H1 (cell line): ENCODE measurements at regions not wholly inside any gene's neighbourhood (a gene's known extent, or its start where the extent isn't known, plus 50 kb on each side); places are given as distances from the start of the nearest gene placed in this dataset.

Experiments
- CBX5 ChIP-seq: fragments of 300-800, 300-1000 bp; sonication (generic); IDR thresholded peaks from 2 replicates; pipeline ENCODE4 v1.7.1; 2016; ENCODE audit warnings: antibody characterized with exemption, low read length, low read depth
- EZH2 ChIP-seq: fragments of 200-600 bp; sonication (generic); IDR thresholded peaks from 2 replicates; pipeline ENCODE4 v1.7.1; 2012; ENCODE audit warnings: low read depth, mild to moderate bottlenecking, moderate library complexity, low read length, inconsistent platforms; ENCODE audit not compliant: severe bottlenecking
- PHF8 ChIP-seq: fragments of 200-600 bp; sonication (generic); conservative IDR thresholded peaks from 2 replicates; pipeline ENCODE4 v1.7.1; 2012; ENCODE audit warnings: low read depth, mild to moderate bottlenecking, inconsistent platforms, low read length, moderate library complexity
- POLR2A ChIP-seq, 2 experiments: IDR thresholded peaks; 1 replicate in 1 of 2; 2 replicates in 1 of 2; pipeline ENCODE4 v1.6.1; 2011; ENCODE audit warnings: low read depth in 2 of 2, low read length in 2 of 2, mild to moderate bottlenecking in 2 of 2; ENCODE audit errors: control extremely low read depth in 1 of 2
- RAD21 ChIP-seq, 2 experiments: IDR thresholded peaks in 1 of 2; conservative IDR thresholded peaks in 1 of 2; 2 replicates each; pipeline ENCODE4 v1.6.1; 2011; ENCODE audit warnings: low read depth in 2 of 2, low read length in 2 of 2, improper control_type of control experiment in 1 of 2, inconsistent platforms in 1 of 2, mild to moderate bottlenecking in 1 of 2, moderate library complexity in 1 of 2
- RXRA ChIP-seq: IDR thresholded peaks from 2 replicates; pipeline ENCODE4 v1.6.1; 2011; ENCODE audit warnings: low read depth, mild to moderate bottlenecking, low read length, moderate library complexity; ENCODE audit not compliant: insufficient read depth
- SP2 ChIP-seq: IDR thresholded peaks from 2 replicates; pipeline ENCODE4 v1.6.1; 2012; ENCODE audit warnings: mild to moderate bottlenecking, low read length, inconsistent platforms
- TCF12 ChIP-seq: IDR thresholded peaks from 2 replicates; pipeline ENCODE4 v1.6.1; 2011; ENCODE audit warnings: low read depth, mild to moderate bottlenecking, low read length
- YY1 ChIP-seq: IDR thresholded peaks from 2 replicates; pipeline ENCODE4 v1.6.1; 2011; ENCODE audit warnings: low read depth, mild to moderate bottlenecking, low read length
- TF ChIP-seq, protein P1 (sequence below), 3 experiments: IDR thresholded peaks; 1 replicate in 2 of 3; 2 replicates in 1 of 3; pipeline versions ENCODE4 v1.5.1 to v1.6.1; 2011; ENCODE audit warnings: low read length in 3 of 3, mild to moderate bottlenecking in 3 of 3, inconsistent platforms in 2 of 3, low read depth in 1 of 3, moderate library complexity in 1 of 3; ENCODE audit not compliant: insufficient read depth in 1 of 3; ENCODE audit errors: control extremely low read depth in 1 of 3

DNA sequence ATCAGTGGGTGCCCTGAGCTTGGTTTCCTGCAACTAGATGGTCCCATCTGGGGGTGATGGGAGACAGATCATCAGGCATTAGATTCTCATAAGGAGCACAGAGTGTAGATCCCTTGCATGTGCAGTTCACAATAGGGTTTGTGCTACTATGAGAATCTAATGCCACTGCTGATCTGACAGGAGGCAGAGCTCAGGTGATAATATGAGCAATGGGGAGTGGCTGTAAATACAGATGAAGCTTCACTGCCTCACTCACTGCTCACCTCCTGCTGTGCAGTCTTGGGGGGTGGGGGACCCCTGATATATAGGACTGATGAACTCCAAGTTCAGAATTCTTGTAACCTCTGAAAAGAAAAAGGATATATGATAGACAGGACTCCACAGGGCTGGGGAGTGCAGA is 108.0 kb downstream of the RIN2 start:
- TF ChIP-seq, protein P1, sequence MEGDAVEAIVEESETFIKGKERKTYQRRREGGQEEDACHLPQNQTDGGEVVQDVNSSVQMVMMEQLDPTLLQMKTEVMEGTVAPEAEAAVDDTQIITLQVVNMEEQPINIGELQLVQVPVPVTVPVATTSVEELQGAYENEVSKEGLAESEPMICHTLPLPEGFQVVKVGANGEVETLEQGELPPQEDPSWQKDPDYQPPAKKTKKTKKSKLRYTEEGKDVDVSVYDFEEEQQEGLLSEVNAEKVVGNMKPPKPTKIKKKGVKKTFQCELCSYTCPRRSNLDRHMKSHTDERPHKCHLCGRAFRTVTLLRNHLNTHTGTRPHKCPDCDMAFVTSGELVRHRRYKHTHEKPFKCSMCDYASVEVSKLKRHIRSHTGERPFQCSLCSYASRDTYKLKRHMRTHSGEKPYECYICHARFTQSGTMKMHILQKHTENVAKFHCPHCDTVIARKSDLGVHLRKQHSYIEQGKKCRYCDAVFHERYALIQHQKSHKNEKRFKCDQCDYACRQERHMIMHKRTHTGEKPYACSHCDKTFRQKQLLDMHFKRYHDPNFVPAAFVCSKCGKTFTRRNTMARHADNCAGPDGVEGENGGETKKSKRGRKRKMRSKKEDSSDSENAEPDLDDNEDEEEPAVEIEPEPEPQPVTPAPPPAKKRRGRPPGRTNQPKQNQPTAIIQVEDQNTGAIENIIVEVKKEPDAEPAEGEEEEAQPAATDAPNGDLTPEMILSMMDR (IDR thresholded peaks at IDR 0.05; ENCODE audit: control extremely low read depth in 1 of 3, insufficient read depth in 1 of 3, low read depth in 1 of 3, low read length in 3 of 3), result no peak
- TF ChIP-seq POLR2A (IDR thresholded peaks at IDR 0.05; ENCODE audit: control extremely low read depth in 1 of 2, low read depth in 2 of 2, low read length in 2 of 2) (no peak), YY1 (no peak), CBX5 (no peak), EZH2 (no peak), TCF12 (no peak), PHF8 (no peak), RAD21 (IDR thresholded peaks at IDR 0.05 in 1 of 2, conservative IDR thresholded peaks at IDR 0.05 in 1 of 2; ENCODE audit: low read depth in 2 of 2, low read length in 2 of 2) (no peak), SP2 (no peak), RXRA (no peak)
